Kidney epithelial cell (primary cell): ENCODE measurements at regions not wholly inside any gene's neighbourhood (a gene's known extent, or its start where the extent isn't known, plus 50 kb on each side); places are given as distances from the start of the nearest gene placed in this dataset.

Experiments used
- DNase-seq: peaks from one replicate; pipeline ENCODE4 v3.0.0-alpha.2; 2010; ENCODE audit warnings: low read depth
- H3K27me3 ChIP-seq: 2 replicates; pipeline ENCODE4 v1.6.0; 2011; ENCODE audit warnings: low read length; ENCODE audit not compliant: control insufficient read depth, insufficient read depth
- H3K36me3 ChIP-seq: 2 replicates; pipeline ENCODE4 v1.5.1; 2011; ENCODE audit warnings: low read length; ENCODE audit not compliant: control insufficient read depth, insufficient read depth
- H3K4me3 ChIP-seq: 2 replicates; pipeline ENCODE4 v1.5.1; 2011; ENCODE audit warnings: low read depth, mild to moderate bottlenecking, control low read depth, low read length
- TF ChIP-seq, protein P1 (sequence below): IDR thresholded peaks from 2 replicates; pipeline ENCODE4 v1.5.1; 2011; ENCODE audit warnings: mild to moderate bottlenecking, moderate library complexity, low read length, control low read depth, inconsistent platforms; ENCODE audit not compliant: insufficient read depth, poor library complexity, severe bottlenecking

DNA sequence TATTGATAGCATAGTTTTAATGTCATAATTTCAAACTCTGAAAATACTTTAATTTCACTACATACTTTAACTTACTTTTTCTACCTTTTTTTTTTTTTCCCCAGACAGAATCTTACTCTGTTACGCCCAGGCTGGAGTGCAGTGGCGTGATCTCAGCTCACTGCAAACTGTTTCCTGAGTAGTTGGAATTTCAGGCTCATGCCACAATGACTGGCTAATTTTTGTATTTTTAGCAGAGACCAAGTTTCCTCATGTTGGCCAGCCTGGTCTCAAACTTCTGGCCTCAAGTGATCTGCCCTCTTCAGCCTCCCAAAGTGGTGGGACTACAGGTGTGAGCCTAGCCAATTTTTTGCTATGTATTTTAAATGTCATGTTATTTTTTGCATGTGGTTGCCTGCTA lies 741.6 kb downstream of the TRAM1L1 start:
- no peaks in the 10 kb centered on the region for H3K36me3 ChIP-seq
- TF ChIP-seq, protein P1, sequence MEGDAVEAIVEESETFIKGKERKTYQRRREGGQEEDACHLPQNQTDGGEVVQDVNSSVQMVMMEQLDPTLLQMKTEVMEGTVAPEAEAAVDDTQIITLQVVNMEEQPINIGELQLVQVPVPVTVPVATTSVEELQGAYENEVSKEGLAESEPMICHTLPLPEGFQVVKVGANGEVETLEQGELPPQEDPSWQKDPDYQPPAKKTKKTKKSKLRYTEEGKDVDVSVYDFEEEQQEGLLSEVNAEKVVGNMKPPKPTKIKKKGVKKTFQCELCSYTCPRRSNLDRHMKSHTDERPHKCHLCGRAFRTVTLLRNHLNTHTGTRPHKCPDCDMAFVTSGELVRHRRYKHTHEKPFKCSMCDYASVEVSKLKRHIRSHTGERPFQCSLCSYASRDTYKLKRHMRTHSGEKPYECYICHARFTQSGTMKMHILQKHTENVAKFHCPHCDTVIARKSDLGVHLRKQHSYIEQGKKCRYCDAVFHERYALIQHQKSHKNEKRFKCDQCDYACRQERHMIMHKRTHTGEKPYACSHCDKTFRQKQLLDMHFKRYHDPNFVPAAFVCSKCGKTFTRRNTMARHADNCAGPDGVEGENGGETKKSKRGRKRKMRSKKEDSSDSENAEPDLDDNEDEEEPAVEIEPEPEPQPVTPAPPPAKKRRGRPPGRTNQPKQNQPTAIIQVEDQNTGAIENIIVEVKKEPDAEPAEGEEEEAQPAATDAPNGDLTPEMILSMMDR = no peak
- H3K4me3 ChIP-seq = no peak overlapping the region
- no peak for DNase-seq
- no peaks in the 10 kb centered on the region for H3K27me3 ChIP-seq

DNA sequence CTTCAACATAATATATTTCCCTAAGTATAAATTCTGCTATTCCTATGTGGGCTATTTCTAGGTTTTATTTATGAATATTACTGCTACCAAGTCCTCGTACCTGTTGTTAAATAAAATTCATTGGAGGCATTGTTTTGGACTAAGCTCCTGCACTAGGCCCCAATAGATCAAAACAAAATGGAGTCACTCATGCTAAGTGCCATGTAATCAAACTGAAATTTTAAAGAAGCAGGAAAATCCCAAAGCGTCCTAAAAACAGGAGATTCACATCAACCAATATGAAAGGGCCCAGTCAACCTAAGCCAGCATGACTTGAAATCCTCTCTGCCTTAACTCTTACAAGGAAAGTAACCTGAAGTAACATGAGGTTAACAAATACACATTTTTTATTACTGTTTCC lies 743.2 kb downstream of the TRAM1L1 start:
- no peak for DNase-seq
- Histone ChIP-seq H3K36me3 (no peaks in the 10 kb centered on the region), H3K27me3 (no peaks in the 10 kb centered on the region), H3K4me3 (no peak overlapping the region)
- TF ChIP-seq, protein P1 = no peak

DNA sequence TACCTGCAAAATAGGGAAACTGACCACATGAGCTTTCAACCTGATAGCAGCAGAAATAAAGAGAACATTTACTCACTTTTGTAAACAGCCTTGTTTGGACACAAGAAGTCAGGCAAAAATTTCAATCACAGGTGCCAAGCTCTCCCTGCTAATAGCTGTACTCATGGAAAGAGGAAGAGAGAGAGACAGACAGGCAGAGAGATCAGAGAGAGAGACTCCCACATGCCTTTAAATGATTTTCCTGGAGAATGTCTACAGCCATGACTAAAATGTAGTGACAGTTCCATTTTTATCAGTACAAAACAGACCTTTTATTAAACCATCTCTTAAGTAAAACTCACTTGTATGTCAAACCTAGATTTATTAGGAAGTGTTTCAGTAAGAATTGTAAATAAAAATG lies 752.9 kb downstream of the TRAM1L1 start:
- no peaks in the 10 kb centered on the region for H3K36me3 ChIP-seq
- TF ChIP-seq, protein P1 = no peak
- no peak for DNase-seq
- H3K27me3 ChIP-seq = no peaks in the 10 kb centered on the region
- no peak overlapping the region for H3K4me3 ChIP-seq

DNA sequence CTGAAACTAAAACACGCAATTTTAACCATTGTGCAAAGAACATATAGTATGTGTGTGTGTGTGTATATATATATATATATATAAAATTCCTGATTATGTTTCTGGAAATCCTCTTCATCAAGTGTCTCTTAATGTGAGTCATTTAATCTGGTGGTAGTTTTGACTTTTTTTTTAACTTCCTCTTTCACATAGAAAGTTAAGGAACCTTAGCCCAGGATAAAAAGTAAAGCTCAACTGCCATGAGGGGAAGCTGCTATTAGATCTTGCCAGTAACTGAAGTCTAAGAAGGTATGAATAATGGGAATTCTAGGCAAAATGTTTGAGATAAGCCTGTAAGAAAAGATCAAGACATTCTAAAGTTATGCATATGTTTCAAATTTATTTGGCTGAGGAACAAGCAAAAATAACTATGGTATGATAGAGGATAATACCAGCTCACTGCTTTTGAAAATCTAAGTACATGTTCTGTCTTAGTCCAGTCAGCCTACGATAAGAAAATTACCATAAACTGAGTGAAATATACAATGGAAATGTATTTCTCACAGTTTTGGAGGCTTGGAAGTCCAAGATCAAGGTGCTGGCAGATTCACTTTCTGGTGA lies 757.0 kb downstream of the TRAM1L1 start:
- H3K4me3 ChIP-seq = no peak overlapping the region
- DNase-seq = no peak
- H3K27me3 ChIP-seq = no peaks in the 10 kb centered on the region
- TF ChIP-seq, protein P1 = no peak
- H3K36me3 ChIP-seq = no peaks in the 10 kb centered on the region

DNA sequence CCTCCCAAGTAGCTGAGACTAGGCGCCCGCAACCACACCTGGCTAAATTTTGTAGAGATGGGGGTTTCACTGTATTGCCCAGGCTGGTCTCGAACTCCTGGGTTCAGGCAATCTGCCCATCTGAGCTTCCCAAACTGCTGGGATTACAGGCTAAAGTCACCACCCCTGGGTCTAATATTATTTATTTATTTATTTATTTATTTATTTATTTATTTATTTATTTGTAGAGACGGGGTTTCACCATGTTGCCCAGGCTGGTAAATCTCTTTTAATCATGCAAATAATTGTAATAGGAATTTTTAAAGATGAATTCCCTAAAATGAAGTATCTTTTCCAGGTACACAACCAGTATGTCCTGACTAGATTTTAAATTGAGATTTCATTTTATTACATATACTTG lies 761.8 kb downstream of the TRAM1L1 start:
- no peak for DNase-seq
- TF ChIP-seq, protein P1 = no peak
- no peaks in the 10 kb centered on the region for H3K36me3 ChIP-seq
- no peaks in the 10 kb centered on the region for H3K27me3 ChIP-seq
- H3K4me3 ChIP-seq = no peak overlapping the region

DNA sequence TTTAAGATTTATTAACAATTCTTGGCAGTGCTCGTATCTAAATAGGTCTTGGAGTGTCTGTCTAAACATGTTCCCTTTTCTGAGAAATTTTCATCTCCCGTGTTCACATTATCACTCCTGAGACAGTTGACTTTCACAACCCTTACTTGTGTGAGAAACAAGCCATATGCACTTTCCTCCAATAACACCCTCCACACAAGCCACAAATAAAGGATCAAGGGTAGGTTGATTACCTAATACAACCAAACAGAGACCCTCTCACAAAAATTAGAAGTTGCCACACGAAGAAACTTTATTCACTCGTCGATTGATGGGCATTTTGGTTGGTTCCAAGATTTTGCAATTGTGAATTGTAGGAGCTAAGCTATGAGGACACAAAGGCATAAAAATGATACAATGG lies 763.9 kb downstream of the TRAM1L1 start:
- no peak for DNase-seq
- Histone ChIP-seq H3K36me3 (no peaks in the 10 kb centered on the region), H3K4me3 (no peak overlapping the region), H3K27me3 (no peaks in the 10 kb centered on the region)
- TF ChIP-seq, protein P1 = no peak
